Astrocyte of the spinal cord (primary cell): ENCODE measurements at regions not wholly inside any gene's neighbourhood (a gene's known extent, or its start where the extent isn't known, plus 50 kb on each side); places are given as distances from the start of the nearest gene placed in this dataset.

Experiments
- DNase-seq: peaks from one replicate; pipeline ENCODE4 v3.0.0; 2011; ENCODE audit warnings: low read depth, low spot score
- H3K4me3 ChIP-seq: 2 replicates; pipeline ENCODE4 v1.5.1; 2011; ENCODE audit warnings: low read depth, mild to moderate bottlenecking, low read length, moderate library complexity
- in situ Hi-C: cut with HindIII; loops from 2 replicates; pipeline ENCODE4 v1.10.0; 2017; ENCODE audit warnings: low sequenced_read_pairs
- TF ChIP-seq, protein P1 (sequence below): IDR thresholded peaks from 2 replicates; pipeline ENCODE4 v1.5.1; 2012; ENCODE audit warnings: low read depth, mild to moderate bottlenecking, low read length, inconsistent platforms

DNA sequence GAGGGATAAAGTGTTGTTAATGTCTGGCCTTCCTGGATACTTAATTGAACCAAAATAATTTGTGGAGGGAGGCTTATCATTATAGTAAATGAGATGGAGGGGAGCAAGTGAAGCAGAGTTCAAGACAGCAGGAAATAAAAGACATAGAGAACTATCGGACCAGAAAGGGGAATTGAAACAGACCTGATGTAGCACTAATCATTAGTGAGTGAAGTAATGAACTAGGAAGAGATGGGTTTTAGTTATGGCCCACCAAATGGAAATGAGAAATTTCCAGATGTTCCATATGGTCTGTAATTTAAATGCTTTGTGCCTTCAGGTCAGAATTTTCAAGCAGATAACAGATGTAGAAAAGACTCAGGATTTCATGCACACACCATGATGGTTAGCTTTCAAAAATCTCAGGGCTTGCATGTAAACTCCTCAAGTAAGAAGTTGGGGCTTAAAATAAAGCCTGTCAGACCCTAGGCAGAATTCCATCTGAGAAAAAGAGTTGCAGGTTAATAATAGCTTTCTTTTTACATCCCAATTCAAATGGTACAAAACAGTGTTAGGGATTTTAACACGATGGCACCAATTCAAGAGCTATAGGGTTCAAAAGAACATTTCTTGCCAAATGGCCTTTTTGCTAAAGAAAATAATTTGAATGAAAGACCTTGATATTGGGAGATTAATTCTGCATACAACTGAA lies 355.8 kb downstream of the FSCB start:
- TF ChIP-seq, protein P1, sequence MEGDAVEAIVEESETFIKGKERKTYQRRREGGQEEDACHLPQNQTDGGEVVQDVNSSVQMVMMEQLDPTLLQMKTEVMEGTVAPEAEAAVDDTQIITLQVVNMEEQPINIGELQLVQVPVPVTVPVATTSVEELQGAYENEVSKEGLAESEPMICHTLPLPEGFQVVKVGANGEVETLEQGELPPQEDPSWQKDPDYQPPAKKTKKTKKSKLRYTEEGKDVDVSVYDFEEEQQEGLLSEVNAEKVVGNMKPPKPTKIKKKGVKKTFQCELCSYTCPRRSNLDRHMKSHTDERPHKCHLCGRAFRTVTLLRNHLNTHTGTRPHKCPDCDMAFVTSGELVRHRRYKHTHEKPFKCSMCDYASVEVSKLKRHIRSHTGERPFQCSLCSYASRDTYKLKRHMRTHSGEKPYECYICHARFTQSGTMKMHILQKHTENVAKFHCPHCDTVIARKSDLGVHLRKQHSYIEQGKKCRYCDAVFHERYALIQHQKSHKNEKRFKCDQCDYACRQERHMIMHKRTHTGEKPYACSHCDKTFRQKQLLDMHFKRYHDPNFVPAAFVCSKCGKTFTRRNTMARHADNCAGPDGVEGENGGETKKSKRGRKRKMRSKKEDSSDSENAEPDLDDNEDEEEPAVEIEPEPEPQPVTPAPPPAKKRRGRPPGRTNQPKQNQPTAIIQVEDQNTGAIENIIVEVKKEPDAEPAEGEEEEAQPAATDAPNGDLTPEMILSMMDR = no peak
- in situ Hi-C loops = no loop called here
- no peak overlapping the region for H3K4me3 ChIP-seq
- DNase-seq = no peak

DNA sequence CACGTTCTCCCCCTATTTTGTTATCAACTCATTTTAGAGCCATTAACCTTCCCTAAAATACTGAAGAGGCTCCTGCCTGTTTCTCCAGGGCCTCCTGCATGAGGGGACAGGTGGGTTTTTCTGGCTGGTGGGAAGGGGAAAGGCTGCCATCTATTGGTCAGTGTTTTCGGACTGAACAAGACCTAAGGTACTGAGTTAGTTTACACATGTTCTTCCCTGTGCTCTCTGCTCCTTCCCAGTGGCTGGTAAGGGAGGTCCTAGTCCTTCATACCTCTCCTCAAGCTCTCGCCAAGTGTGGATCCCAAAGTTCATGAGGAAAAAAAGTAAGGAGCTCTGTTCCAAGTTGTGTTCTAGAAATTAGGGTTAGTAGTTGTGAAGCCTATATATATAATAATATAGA lies 357.5 kb downstream of the FSCB start:
- TF ChIP-seq, protein P1 = peak; percentile 16
- no peak for DNase-seq
- in situ Hi-C loops = no loop called here
- H3K4me3 ChIP-seq = no peak overlapping the region

DNA sequence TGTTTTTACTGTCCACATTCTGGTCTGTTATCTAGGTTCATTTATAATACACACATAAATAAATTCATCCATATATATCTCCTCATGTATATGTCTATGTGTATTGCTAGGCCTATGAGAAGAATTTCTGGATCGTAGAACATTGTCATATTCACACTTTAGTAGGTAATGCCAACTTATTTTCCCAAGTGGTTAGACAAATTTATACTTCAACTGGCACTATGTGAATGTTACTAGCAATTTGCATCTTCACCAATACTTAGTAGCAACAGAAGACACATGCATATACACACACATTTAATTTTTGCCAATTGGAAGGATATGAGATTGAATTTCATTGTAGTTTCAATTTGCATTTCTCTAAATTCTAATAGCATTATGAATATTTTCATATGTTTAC lies 365.1 kb downstream of the FSCB start:
- TF ChIP-seq, protein P1 = no peak
- DNase-seq = no peak
- H3K4me3 ChIP-seq = no peak overlapping the region
- in situ Hi-C loops = no loop called here

DNA sequence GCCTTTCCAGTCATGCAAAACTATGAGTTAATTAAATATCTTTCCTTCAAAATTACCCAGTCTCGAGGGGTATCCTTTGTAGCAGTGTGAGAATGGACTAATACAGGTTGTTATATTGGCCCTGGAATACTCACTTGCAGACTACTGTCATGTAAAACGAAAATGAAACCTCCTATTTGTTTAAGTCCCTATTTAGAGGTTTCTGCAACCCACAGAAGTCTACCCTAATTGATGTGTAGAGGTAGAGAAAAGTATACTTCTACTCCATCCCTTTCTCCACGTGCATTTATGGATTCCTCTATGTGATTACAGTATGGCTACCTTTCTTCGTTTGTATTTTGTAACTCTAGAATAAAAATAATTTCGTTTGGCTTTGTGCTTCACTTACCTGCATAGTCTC lies 371.1 kb downstream of the FSCB start:
- no peak overlapping the region for H3K4me3 ChIP-seq
- TF ChIP-seq, protein P1 = no peak
- in situ Hi-C loops = no loop called here
- DNase-seq = no peak

DNA sequence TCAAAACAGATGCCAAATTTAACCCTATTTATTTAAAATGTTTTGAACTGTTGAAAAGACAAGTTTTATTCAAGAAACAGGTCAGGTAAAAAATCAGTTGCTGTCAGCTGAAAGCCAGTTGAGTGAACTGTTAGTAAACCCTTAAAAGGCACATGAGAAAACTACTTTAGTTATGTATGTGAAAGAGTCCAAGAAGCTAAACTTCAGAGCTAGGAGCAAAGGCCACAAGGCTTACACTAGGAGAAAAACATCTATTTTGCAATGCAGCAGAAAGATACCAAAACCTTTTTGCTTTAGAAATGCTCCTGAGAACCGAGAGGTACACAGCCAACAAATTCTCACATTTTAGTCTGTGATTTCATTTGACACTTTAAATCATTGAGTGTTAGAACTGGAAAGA lies 375.2 kb downstream of the FSCB start:
- H3K4me3 ChIP-seq = no peak overlapping the region
- TF ChIP-seq, protein P1 = no peak
- no peak for DNase-seq
- in situ Hi-C loops = no loop called here

DNA sequence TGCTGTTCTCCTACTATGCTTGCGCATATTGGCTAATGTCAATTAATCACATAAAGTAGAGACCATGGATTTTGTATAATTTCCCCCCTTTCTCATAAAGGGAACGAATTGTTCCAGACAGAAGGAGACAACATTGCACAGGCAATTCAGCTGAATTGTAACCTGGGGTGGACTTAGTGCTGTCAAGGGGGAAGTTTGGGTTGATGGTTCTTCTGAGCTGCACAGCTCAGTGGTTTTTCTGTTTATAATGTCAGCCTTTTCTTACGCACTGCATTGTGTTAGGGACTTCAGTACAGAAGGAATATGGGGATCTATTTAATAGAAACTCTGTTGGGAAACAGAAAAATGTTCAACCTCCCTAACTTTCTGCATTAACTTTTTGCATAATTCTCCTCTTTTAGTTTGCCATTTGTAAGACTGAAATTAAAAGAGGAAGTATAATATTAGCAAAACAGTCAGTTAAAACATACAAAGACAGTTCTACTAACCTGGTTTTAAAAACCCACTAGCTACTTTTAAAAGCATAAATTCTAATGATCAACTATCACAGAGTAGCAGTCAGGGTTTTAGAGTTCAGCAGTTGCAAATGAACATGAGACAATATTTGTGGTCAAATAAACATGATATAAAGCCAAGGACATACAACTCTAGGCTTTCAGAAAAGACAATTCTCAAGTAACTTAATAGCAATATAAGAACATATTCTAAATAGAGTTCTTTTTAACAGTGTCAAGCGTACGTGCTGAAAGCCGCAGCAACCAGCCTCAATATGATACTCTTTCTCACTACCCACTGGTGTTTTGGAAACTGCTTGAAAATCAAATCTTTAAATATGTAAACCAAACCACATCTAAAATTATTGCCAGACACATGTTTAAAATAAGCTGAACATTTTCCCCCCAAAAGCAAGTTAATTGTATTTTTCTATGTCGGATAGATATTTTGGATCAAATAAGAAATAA lies 393.0 kb downstream of the FSCB start:
- DNase-seq = no peak
- H3K4me3 ChIP-seq = no peak overlapping the region
- in situ Hi-C loops = no loop called here
- TF ChIP-seq, protein P1 = no peak
